Pancreas (tissue), 10 donors: ENCODE measurements at regions not wholly inside any gene's neighbourhood (a gene's known extent, or its start where the extent isn't known, plus 50 kb on each side); places are given as distances from the start of the nearest gene placed in this dataset.
A peak's percentile ranks its signal among the peaks of the same experiment; 100 is the strongest.

Source experiments
- ATAC-seq, 4 donors: fragments of 200-7000 bp; cut with Tn5 transposase; one replicate each; pipeline versions ENCODE4 v1.8.0 to v1.9.1; 2020; ENCODE audit warnings: mild to moderate bottlenecking in 4 of 4, moderate library complexity in 4 of 4
- DNase-seq, 6 donors: peaks; one replicate each; pipeline ENCODE4 v3.0.0-alpha.2; 2020
- FAIRE-seq: peaks from 2 replicates; lab custom pipeline; 2012; peaks lifted over from hg19 to GRCh38; lab: Jason Lieb, UNC
- H3K27ac ChIP-seq, 4 donors: fragments of 200-600 bp; sonication (generic); 1 replicate in 3 of 4; 2 replicates in 1 of 4; pipeline versions ENCODE4 v1.5.0 to v1.8.0; 2020
- H3K27me3 ChIP-seq, 4 donors: fragments of 200-600 bp; one replicate each; pipeline ENCODE4 v1.8.0; 2021
- H3K36me3 ChIP-seq, 3 donors: fragments of 200-600 bp; sonication (generic) in 1 of 3; one replicate each; pipeline versions ENCODE4 v1.5.0 to v1.8.0; 2020 to 2021
- H3K4me1 ChIP-seq, 3 donors: fragments of 200-600 bp; one replicate each; pipeline ENCODE4 v1.8.0; 2021
- H3K4me3 ChIP-seq, 4 donors: fragments of 200-600 bp; sonication (generic) in 2 of 4; one replicate each; pipeline versions ENCODE4 v1.5.0 to v1.8.0; 2020 to 2021
- H3K9me3 ChIP-seq, 4 donors: fragments of 200-600 bp; one replicate each; pipeline ENCODE4 v1.8.0; 2021
- WGBS, 2 donors: extraction: QIAGEN DNeasy Blood & Tissue Kit; methylation state at CpG; one replicate each; pipeline ENCODE4 v1.1.7; 2013; 5-methylcytosine and 5-hydroxymethylcytosine counted together
- intact Hi-C, 3 donors: fragments of 100-400 bp; cut with DNase I; formaldehyde crosslinking; loops; one replicate each; pipeline versions ENCODE4 v1.11.1 to v1.14.2; 2022
- TF ChIP-seq, protein P1 (sequence below), 4 donors: fragments of 200-600 bp; sonication (generic) in 3 of 4; IDR thresholded peaks; one replicate each; pipeline versions ENCODE4 v1.5.0 to v1.8.0; 2021; ENCODE audit warnings: antibody characterized with exemption in 4 of 4
- donor health status: healthy with polysubstance abuse.
- donor health status: DM: no; HTN: no; CAD: no; lungs with moderate emphysema.
- donor health status: DM: no; HTN: no; CAD: no.
- donor health status: control.
- donor health status: control.
- donor health status: Bipolar disorder and iron deficiency.
- donor health status: DM: yes; HTN: yes; CAD: no.
- donor health status: DM: no; HTN: no; CAD: no.
- donor health status: DM: no; HTN: no; CAD: no.
- donor health status: DM: yes; HTN: yes; CAD: no.

DNA sequence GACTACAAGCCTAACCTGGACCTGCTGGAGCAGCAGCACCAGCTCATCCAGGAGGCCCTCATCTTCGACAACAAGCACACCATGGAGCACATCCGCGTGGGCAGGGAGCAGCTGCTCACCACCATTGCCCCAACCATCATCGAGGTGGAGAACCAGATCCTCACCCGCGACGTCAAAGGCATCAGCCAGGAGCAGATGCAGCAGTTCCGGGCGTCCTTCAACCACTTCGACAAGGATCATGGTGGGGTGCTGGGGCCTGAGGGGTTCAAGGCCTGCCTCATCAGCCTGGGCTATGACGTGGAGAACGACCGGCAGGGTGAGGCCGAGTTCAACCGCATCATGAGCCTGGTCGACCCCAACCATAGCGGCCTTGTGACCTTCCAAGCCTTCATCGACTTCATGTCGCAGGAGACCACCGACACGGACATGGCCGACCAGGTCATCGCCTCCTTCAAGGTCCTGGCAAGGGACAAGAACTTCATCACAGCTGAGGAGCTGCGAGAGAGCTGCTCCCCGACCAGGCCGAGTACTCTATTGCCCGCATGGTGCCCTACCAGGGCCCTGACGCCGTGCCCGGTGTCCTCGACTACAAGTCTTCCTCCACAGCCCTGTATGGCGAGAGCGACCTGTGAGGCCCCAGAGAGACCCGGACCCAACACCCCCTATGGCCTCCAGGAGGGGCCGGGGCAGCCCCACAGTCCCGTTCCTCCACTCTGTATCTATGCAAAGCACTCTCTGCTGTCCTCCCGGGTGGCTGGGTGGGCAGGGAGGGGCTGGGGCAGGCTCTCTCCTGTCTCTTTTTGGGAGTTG is 486.2 kb downstream of the TRAM1L1 start:
- no peaks in the 10 kb centered on the region for H3K36me3 ChIP-seq
- TF ChIP-seq, protein P1, sequence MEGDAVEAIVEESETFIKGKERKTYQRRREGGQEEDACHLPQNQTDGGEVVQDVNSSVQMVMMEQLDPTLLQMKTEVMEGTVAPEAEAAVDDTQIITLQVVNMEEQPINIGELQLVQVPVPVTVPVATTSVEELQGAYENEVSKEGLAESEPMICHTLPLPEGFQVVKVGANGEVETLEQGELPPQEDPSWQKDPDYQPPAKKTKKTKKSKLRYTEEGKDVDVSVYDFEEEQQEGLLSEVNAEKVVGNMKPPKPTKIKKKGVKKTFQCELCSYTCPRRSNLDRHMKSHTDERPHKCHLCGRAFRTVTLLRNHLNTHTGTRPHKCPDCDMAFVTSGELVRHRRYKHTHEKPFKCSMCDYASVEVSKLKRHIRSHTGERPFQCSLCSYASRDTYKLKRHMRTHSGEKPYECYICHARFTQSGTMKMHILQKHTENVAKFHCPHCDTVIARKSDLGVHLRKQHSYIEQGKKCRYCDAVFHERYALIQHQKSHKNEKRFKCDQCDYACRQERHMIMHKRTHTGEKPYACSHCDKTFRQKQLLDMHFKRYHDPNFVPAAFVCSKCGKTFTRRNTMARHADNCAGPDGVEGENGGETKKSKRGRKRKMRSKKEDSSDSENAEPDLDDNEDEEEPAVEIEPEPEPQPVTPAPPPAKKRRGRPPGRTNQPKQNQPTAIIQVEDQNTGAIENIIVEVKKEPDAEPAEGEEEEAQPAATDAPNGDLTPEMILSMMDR (IDR thresholded peaks at IDR 0.05): no peak
- FAIRE-seq (no peak), ATAC-seq (no peak), DNase-seq (peak in 3 of 6 donors; percentile 6 to 74 (median 10))
- no peaks in the 10 kb centered on the region for H3K27me3 ChIP-seq
- no peaks in the 10 kb centered on the region for H3K4me1 ChIP-seq
- intact Hi-C loops: no loop called here
- no peak overlapping the region for H3K4me3 ChIP-seq
- no peak overlapping the region for H3K27ac ChIP-seq
- 93 to 96% methylated on average over 37 of the region's 37 CpGs for WGBS, 2 donors
- H3K9me3 ChIP-seq: no peaks in the 10 kb centered on the region

DNA sequence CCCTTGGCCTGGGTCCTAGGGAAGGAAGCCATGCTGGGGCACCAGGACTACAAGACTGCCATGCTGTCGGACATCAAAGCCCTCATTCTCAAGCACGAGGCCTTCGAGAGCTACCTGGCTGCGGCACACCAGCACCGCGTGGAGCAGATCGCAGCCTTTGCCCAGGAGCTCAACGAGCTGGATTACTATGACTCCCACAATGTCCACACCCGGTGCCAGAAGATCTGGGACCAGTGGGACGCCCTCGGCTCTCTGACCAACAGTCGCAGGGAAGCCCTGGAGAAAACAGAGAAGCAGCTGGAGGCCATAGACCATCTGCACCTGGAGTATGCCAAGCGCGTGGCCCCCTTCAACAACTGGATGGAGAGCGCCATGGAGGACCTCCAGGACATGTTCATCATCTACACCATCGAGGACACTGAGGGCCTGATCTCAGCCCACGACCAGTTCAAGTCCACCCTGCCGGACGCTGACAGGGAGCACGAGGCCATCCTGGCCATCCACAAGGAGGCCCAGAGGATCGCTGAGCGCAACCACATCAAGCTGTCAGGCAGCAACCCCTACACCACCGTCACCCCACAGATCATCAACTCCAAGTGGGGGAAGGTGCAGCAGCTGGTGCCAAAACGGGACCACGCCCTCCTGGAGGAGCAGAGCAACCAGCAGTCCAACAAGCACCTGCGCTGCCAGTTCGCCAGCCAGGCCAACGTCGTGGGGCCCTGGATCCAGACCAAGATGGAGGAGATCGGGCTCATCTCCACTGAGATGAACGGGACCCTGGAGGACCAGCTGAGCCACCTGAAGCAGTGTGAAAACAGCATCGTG is 487.0 kb downstream of the TRAM1L1 start:
- 90 to 93% methylated on average over 32 of the region's 32 CpGs for WGBS, 2 donors
- H3K4me3 ChIP-seq: no peak overlapping the region
- H3K27me3 ChIP-seq: no peaks in the 10 kb centered on the region
- TF ChIP-seq, protein P1 (IDR thresholded peaks at IDR 0.05): no peak
- intact Hi-C loops: no loop called here
- H3K36me3 ChIP-seq: no peaks in the 10 kb centered on the region
- H3K27ac ChIP-seq: no peak overlapping the region
- ATAC-seq (no peak), DNase-seq (peak in 2 of 6 donors; percentile 12 to 67), FAIRE-seq (no peak)
- no peaks in the 10 kb centered on the region for H3K4me1 ChIP-seq
- no peaks in the 10 kb centered on the region for H3K9me3 ChIP-seq

- H3K4me3 ChIP-seq: no peak overlapping the region
- no peaks in the 10 kb centered on the region for H3K9me3 ChIP-seq
- ATAC-seq (no peak), DNase-seq (no peak), FAIRE-seq (no peak)
- intact Hi-C loops: no loop called here
- no peak overlapping the region for H3K27ac ChIP-seq
- TF ChIP-seq, protein P1 (IDR thresholded peaks at IDR 0.05): no peak
- H3K36me3 ChIP-seq: no peaks in the 10 kb centered on the region
- H3K4me1 ChIP-seq: no peaks in the 10 kb centered on the region
- no peaks in the 10 kb centered on the region for H3K27me3 ChIP-seq
These were observed 494.7 kb downstream of the TRAM1L1 start for GRCh38 chr4:116590648-116591047.

- Histone ChIP-seq H3K4me3 (no peak overlapping the region), H3K27ac (no peak overlapping the region), H3K4me1 (no peaks in the 10 kb centered on the region), H3K27me3 (no peaks in the 10 kb centered on the region), H3K9me3 (no peaks in the 10 kb centered on the region), H3K36me3 (no peaks in the 10 kb centered on the region)
- FAIRE-seq (no peak), DNase-seq (no peak), ATAC-seq (no peak)
- intact Hi-C loops: no loop called here
- TF ChIP-seq, protein P1 (IDR thresholded peaks at IDR 0.05): no peak
These were observed 496.6 kb downstream of the TRAM1L1 start for GRCh38 chr4:116588783-116589182.
